ENCODE measurements at regions not wholly inside any gene's neighbourhood (a gene's known extent, or its start where the extent isn't known, plus 50 kb on each side); places are given as distances from the start of the nearest gene placed in this dataset.

GRCh38 chr4:1543561-1543960, 137.3 kb upstream of the NKX1-1 start:
- DNase-seq (ENCODE audit: low read depth in 2 of 2), result no peak

GRCh38 chr4:1542516-1543320, 136.5 kb upstream of the NKX1-1 start:
- DNase-seq (ENCODE audit: low read depth in 2 of 2), result no peak

GRCh38 chr4:1542226-1542490, 135.9 kb upstream of the NKX1-1 start:
- DNase-seq (ENCODE audit: low read depth in 2 of 2), result no peak

GRCh38 chr4:1541449-1542225, 135.4 kb upstream of the NKX1-1 start:
- peak; percentile 70 to 92 for DNase-seq (ENCODE audit: low read depth in 2 of 2)

- DNase-seq (ENCODE audit: low read depth in 2 of 2), result peak in 1 of 2 donors; percentile 15
These were observed 134.5 kb upstream of the NKX1-1 start for GRCh38 chr4:1540601-1541375.

GRCh38 chr4:1539859-1540600, 133.8 kb upstream of the NKX1-1 start:
- no peak for DNase-seq (ENCODE audit: low read depth in 2 of 2)

GRCh38 chr4:1538941-1539772, 132.9 kb upstream of the NKX1-1 start:
- DNase-seq (ENCODE audit: low read depth in 2 of 2), result no peak

GRCh38 chr4:1538096-1538410, 131.8 kb upstream of the NKX1-1 start:
- DNase-seq (ENCODE audit: low read depth in 2 of 2), result no peak

GRCh38 chr4:1537410-1538095, 131.3 kb upstream of the NKX1-1 start:
- DNase-seq (ENCODE audit: low read depth in 2 of 2), result no peak

- no peak for DNase-seq (ENCODE audit: low read depth in 2 of 2)
These were observed 130.6 kb upstream of the NKX1-1 start for GRCh38 chr4:1536579-1537409.

- no peak for DNase-seq (ENCODE audit: low read depth in 2 of 2)
These were observed 129.8 kb upstream of the NKX1-1 start for GRCh38 chr4:1535926-1536578.

GRCh38 chr4:1534876-1535526, 128.8 kb upstream of the NKX1-1 start:
- DNase-seq (ENCODE audit: low read depth in 2 of 2), result no peak

- no peak for DNase-seq (ENCODE audit: low read depth in 2 of 2)
These were observed 128.0 kb upstream of the NKX1-1 start for GRCh38 chr4:1534095-1534872.

- DNase-seq (ENCODE audit: low read depth in 2 of 2), result no peak
These were observed 127.3 kb upstream of the NKX1-1 start for GRCh38 chr4:1533501-1534064.

- no peak for DNase-seq (ENCODE audit: low read depth in 2 of 2)
These were observed 126.5 kb upstream of the NKX1-1 start for GRCh38 chr4:1532549-1533395.

Data from dermis microvascular lymphatic vessel endothelial cell (primary cell).